GM04503 (cell line): ENCODE measurements at regions not wholly inside any gene's neighbourhood (a gene's known extent, or its start where the extent isn't known, plus 50 kb on each side); places are given as distances from the start of the nearest gene placed in this dataset.
"Not testable (repeated sequence)": the region's sequence is repeated elsewhere in the genome, so short reads cannot be mapped to it uniquely, and the experiment has no call there.

Source experiments
- DNase-seq: peaks from one replicate; pipeline ENCODE4 v3.0.0-alpha.2; 2012; ENCODE audit warnings: low read depth

GRCh38 chr22:27250886-27251285 is 550.7 kb downstream of the MN1 start:
- no peak for DNase-seq

DNA sequence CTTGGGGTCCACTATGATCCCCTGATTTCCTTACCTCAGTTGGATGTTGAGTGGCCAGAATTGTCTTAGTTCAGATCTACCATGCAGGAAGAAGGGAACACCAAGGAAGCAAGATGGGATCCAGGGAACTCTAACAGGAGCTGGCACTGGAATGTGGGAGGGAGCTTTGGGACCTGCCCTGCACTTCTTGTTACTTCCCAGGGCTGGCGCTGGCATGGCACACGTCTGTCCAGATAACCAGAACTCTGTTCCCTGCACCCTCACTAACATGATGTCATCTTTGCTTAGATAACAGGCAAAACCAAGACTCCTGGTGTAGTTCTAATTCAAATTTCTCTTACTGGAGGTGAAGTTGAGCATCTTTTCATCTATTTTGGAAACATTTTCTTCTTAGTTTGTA is 550.0 kb downstream of the MN1 start:
- DNase-seq = no peak

DNA sequence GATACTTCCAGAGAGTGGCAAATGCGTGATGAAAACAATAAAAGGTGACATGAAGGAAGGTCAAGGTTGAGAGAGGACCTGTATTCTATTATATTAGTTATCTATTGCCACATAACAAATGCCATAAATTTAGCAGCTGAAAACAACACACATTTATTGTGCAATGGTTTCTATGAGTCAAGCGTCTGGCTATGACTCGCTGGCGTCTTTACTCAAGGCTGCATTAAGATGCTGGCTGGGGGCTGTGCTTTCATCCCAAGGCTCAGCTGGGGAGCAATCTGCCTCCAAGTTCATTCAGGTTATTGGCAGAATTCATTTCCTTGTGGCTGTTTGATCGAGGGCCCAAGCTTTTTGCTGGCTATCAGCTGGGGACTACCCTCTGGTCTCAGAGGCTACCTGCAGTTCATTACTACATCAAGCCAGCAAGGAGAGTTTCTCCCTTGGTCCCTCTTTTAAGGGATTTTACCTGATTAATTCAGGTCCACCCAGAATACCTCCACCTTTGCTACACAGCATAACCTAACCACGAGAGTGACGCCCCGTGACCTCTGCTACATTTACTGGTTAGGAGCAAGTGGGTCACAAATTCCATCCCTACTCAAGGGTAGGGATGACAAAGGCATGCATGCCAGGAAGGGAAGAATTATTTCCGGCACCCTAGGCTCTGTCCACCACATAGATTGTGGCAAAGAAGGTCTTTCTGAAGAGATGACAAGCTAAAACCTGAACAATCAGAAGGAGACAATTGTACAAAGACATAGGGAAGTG is 549.1 kb downstream of the MN1 start:
- DNase-seq = peak; percentile 63

DNA sequence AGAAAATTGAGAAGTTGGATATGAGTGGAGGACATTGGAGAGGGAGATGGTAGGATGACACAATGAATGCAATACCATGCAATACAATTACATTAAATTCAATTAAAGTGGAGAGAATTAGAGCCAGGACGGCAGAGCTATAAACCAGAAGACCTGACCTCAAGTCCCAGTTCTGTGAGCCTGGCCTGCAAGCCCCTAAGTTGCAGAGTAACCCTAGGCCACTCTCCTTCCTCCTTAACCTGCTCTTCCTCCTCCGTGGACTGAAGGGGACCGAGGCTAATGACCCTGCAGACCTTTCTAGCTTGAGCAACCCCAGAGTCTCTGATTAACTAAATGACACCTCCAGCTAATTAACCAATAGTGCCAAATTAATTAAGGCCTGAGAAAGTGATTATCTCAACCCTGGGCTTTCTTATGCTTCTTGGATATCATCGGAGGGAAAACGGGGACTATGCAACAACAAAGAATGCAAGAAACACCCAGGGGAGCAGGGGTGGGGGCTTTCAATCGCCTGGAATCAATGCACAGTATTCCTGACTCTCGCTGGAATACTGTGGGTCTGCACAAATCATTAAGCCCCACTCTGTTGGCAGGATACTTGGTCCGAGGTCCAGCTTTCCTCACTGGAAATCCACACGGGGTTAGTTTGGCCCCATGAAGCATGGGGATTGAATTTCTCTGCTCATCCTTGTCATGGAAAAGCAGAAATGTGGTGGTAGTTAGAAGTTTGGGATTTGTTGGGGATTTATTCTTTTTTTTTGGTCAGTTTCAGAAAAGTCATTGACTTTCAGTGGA is 548.3 kb downstream of the MN1 start:
- no peak for DNase-seq

DNA sequence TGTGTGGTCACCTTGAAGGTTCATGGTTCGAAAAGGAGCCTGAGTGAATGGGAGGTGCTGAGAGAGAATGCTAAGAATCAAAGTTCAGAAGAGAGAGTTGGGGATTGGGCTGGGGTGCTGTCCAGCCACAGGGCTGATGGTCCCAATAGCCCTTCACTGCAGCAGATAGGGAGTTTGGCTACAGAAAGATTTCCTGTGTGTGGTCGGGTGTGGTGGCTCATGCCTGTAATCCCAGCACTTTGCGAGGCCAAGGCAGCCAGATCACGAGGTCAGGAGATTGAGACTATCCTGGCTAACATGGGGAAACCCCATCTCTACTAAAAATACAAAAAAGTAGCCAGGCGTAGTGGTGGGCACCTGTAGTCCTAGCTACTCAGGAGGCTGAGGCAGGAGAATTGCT is 547.5 kb downstream of the MN1 start:
- DNase-seq = not testable (repeated sequence)

GRCh38 chr22:27255580-27255979 is 546.0 kb downstream of the MN1 start:
- DNase-seq = no peak

- DNase-seq = no peak
Measured at GRCh38 chr22:27257987-27258386, 543.6 kb downstream of the MN1 start.

GRCh38 chr22:27258616-27259172 is 542.9 kb downstream of the MN1 start:
- DNase-seq = no peak

DNA sequence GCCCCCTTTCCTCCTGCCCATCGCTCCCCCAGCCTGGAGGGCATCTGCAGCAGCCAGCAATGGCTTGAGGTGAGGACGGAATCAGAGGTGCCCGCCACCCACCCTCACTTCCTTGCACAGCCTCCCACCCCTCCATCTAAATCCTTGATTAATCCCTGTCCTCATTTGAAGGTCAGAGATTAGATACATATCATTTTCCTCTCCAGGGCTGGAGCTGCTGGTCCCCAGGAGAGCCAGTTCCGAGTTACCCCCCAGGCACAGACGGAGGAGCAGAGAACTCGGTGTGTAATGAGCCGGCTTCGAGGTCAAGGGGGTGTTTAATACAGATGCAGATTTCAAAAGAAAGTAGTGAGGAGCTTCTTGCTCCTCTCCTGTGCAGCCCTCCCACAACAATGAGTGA is 542.1 kb downstream of the MN1 start:
- no peak for DNase-seq

GRCh38 chr22:27260087-27260698 is 541.4 kb downstream of the MN1 start:
- no peak for DNase-seq

GRCh38 chr22:27262361-27262760 is 539.2 kb downstream of the MN1 start:
- DNase-seq = no peak

GRCh38 chr22:27264184-27264583 is 537.4 kb downstream of the MN1 start:
- DNase-seq = no peak

DNA sequence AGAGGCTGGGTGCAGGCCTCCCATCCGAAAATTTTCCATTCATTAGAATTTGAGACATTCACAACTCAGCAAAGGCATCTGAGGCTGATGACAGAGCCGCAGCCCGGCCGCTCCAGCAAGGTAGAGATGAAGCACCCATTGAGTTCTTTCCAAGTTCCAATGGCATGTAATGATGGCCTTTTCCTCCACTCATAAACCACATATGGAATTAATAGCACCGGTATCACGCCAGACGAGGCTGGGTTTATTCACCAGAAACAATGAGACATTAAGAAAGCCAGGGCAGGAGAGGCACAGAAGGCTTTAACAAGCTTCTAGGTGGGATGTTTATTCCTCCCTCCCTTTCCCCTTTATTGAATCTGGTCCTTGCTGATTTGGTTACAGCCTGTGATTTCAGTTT is 534.4 kb downstream of the MN1 start:
- peak; percentile 48 for DNase-seq

DNA sequence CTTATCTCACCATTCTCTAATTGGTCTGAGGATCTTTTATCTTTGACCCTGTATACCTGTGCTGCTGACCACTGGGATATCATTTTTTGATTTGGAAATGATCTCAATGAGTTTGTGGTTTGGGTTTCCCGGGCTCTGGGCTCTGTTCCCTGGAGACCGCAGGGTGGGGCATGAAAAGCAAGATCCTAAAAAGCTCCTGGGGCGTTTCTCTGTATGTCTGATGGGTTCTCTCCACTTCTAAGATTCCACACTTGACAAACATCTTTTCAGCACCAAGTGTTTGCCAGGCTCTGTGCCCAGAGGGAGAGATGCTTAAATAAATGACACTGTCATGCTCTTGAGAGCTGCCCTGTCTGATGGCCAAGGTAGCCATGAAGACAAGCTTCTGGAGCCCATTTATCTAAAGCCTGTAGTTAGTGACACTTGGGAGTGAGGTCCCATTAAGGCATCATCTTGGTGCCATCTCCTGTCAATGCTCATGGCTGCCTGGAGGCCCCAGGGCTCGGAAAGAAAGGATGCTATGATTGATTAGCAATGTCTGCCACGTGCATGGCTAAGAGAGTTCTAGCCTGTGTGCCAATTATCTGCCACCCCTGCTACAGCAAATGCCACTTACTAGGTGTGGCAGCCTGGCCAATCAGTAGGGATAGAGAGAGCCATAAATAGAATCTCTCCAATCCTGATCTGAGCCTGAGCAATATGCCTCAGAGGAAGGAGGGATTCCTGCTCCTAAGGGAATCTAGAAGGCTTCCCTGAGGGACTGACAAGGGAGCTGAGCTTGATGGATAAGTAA is 531.6 kb downstream of the MN1 start:
- DNase-seq = no peak

DNA sequence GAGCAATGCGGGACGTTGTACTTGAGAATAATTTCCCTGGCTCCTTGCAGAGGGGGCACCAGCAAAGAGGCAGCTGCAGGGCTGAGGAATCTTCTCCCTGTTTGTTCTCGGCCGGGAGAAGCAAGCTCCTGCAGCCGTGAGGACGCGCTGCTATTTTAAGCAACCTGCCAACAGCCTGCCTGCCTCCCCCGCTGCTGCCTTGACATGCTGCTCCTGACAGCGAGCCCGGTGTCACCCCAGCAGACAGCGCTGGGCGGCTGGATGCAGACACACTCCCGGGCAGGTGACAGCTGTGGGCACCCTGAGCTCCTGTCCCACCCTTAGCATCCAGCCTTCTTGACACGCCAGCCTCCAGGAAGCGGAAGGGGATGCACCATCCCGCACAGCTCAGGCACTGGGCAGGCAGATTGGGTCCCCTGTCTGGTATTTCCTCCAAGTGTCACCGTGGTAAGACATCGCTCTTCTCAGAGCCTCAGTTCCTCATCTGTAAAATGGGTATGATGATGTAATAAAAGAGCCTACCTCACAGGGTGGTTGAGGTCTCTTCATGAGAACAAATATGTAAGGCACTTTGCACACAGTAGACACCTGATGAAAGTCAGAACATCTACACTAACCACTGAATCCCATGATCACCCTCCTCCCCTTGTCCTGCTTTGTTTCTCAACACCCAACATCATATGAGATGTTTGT is 530.6 kb downstream of the MN1 start:
- no peak for DNase-seq

DNA sequence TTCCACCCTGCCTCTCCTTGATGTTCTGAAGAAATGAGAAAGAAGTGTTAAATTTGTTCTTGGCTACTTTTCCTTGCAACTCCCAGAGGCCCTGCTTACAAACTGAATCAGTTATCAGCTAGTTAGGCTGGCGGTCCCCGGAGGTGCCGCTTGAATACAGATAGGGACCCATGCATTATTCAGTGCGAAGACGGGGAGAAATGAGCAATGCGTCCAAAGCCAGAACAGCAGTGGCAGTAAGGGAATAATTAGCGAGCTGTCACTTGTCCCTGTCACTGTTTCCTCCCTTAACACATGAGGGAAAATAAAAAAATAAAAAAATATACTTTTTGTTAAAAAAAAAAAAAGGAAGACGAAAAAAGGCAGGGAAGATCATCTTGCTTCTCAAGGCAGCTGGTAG is 528.1 kb downstream of the MN1 start:
- no peak for DNase-seq

GRCh38 chr22:27273853-27274252 is 527.7 kb downstream of the MN1 start:
- no peak for DNase-seq

DNA sequence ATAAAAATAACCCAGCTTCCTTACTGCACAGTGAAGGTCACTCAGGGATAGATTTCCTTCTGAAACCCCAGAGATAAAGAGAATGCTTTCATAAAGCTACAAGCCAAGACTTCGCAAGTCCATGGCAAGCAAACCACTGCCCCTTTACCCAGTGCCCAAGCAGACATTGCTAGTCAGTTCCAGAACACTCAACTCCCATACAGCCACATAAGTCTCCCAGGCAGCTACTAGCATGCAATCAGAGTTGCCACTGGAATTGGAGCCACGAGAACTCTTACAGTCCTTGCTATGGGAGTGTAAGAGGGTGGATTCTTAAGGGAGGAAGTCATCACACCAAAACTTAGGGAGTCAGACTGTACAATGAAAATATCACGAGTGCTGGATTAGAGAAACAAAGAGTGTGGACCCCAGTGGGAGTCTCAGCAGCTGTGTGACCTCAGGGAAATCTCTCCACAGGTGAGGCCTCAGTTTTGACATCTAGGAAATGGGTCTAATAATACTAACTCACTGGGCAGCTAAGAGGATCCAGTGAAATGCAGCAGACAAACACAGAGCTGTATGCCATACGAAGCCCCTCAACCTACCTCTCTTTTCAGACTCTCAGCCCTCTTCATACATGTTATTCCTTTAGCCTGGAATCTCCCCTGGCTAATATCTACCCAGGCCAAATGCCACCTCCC is 526.6 kb downstream of the MN1 start:
- DNase-seq = no peak

DNA sequence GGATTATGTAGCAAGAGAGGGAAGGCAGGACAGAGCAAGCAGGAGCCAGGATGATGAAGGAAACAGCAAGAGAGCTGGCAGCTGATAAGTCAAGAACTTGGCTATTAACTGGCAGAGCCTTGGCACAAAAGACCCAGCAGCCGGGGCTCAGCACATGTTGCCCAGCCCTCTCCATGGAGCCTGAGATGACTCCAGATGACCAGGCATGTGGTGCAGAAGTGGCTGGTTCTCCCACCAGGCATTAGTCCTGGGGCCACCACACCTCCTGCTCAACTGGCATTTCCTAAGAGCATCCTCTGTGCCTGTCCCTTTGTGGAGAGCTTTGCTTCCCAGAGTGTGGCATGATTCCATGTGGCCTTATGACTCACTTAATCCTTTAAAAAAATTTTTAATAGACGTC is 522.6 kb downstream of the MN1 start:
- no peak for DNase-seq

DNA sequence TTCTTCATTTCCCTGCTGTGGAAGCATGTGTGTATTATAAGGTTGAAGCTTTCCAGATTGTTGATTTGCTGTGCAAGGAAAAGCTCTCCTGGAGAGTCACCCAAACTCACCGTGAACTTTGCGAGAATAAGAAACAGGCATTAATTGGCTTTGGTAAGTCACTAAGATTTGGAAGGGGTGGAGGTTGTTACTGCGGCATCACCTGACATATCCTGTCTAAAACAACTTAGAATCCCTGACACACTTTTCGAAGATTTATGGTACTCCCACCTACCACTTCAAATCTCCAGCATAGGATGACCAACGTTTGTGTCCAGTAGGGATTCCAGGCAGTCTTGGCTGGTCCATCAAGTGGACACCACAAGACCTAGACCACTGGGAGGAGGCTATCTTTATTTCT is 518.3 kb downstream of the MN1 start:
- DNase-seq = no peak

GRCh38 chr22:27283714-27284113 is 517.8 kb downstream of the MN1 start:
- no peak for DNase-seq
